Sigmoid colon (tissue), 4 donors: ENCODE measurements at regions not wholly inside any gene's neighbourhood (a gene's known extent, or its start where the extent isn't known, plus 50 kb on each side); places are given as distances from the start of the nearest gene placed in this dataset.

Source experiments
- CTCF ChIP-seq, 4 experiments: fragments of 450-650 bp in 3 of 4; fragments of 200-600 bp in 1 of 4; IDR thresholded peaks; one replicate each; pipeline ENCODE4 v1.5.1; 2016 to 2019; ENCODE audit warnings: antibody characterized with exemption in 4 of 4, mild to moderate bottlenecking in 3 of 4, moderate library complexity in 2 of 4
- EP300 ChIP-seq, 4 donors: sonication (generic); formaldehyde crosslinking; IDR thresholded peaks; one replicate each; pipeline ENCODE4 v1.6.1; 2017; ENCODE audit warnings: antibody characterized with exemption in 4 of 4
- POLR2A ChIP-seq, 2 donors: fragments of 450-650 bp; IDR thresholded peaks; one replicate each; pipeline ENCODE4 v1.6.1; 2016; ENCODE audit warnings: antibody characterized with exemption in 2 of 2, mild to moderate bottlenecking in 2 of 2, moderate library complexity in 2 of 2

- no peak for TF ChIP-seq CTCF (IDR thresholded peaks at IDR 0.05)
- no peak for TF ChIP-seq POLR2A (IDR thresholded peaks at IDR 0.05)
- no peak for TF ChIP-seq EP300 (IDR thresholded peaks at IDR 0.05)
These were observed 289.2 kb upstream of the RUNX1 start for GRCh38 chr21:35338281-35338680.
